A673 (cell line): ENCODE measurements at regions not wholly inside any gene's neighbourhood (a gene's known extent, or its start where the extent isn't known, plus 50 kb on each side); places are given as distances from the start of the nearest gene placed in this dataset.

Experiments
- BruUV-seq: library from RNA; stranded (reverse); fragments of 400-500 nt; replicated peaks from 2 replicates; lab custom pipeline; 2021; lab: Mats Ljungman, UMichigan
- CTCF ChIA-PET: fragments of 300-600 bp; sonication (Branson Sonifier 250); formaldehyde crosslinking; loops from one replicate; lab custom pipeline; 2022; ENCODE audit warnings: antibody characterized with exemption; lab: Charles Lee
- POLR2A ChIA-PET: fragments of 300-600 bp; sonication (Branson Sonifier 250); formaldehyde crosslinking; loops from one replicate; lab custom pipeline; 2022; ENCODE audit warnings: antibody characterized with exemption; ENCODE audit not compliant: low non-redundant PET; lab: Charles Lee
- DNase-seq: peaks from one replicate; pipeline ENCODE4 v3.0.0-alpha.2; 2015; ENCODE audit warnings: low spot score
- H3K27ac ChIP-seq: fragments of 200-600 bp; sonication (generic); 2 replicates; pipeline ENCODE4 v1.5.1; 2016; ENCODE audit warnings: mixed run types, low read depth, mild to moderate bottlenecking, mixed read lengths, antibody characterized with exemption, low read length; ENCODE audit not compliant: poor library complexity, severe bottlenecking
- H3K27me3 ChIP-seq: fragments of 200-600 bp; sonication (generic); replicated peaks from 2 replicates; pipeline ENCODE4 v1.6.1; 2017; ENCODE audit warnings: mixed run types, low read depth, mild to moderate bottlenecking, mixed read lengths, antibody characterized with exemption, low read length; ENCODE audit not compliant: insufficient read depth, poor library complexity
- H3K36me3 ChIP-seq: fragments of 200-600 bp; sonication (generic); 2 replicates; pipeline ENCODE4 v1.6.1; 2016; ENCODE audit warnings: mixed run types, mild to moderate bottlenecking, mixed read lengths, antibody characterized with exemption, low read length; ENCODE audit not compliant: insufficient read depth, poor library complexity, severe bottlenecking
- H3K4me1 ChIP-seq: fragments of 200-600 bp; sonication (generic); 2 replicates; pipeline ENCODE4 v1.6.1; 2017; ENCODE audit warnings: mixed run types, mild to moderate bottlenecking, mixed read lengths, antibody characterized with exemption, low read length; ENCODE audit not compliant: insufficient read depth, poor library complexity, severe bottlenecking
- H3K4me3 ChIP-seq: fragments of 200-600 bp; sonication (generic); 2 replicates; pipeline ENCODE4 v1.5.1; 2016; ENCODE audit warnings: low read depth, mixed run types, mild to moderate bottlenecking, mixed read lengths, low read length; ENCODE audit not compliant: poor library complexity, severe bottlenecking
- H3K9me3 ChIP-seq: fragments of 200-600 bp; sonication (generic); 2 replicates; pipeline ENCODE4 v1.6.1; 2016; ENCODE audit warnings: mixed run types, low read depth, mild to moderate bottlenecking, mixed read lengths, antibody characterized with exemption, low read length; ENCODE audit not compliant: poor library complexity, severe bottlenecking
- EZH2 ChIP-seq: fragments of 200-600 bp; sonication (generic); IDR thresholded peaks from 2 replicates; pipeline ENCODE4 v1.6.1; 2017; ENCODE audit warnings: borderline replicate concordance, low read depth, mild to moderate bottlenecking, mixed read lengths, antibody characterized with exemption, low read length; ENCODE audit not compliant: poor library complexity, severe bottlenecking
- intact Hi-C: fragments of 100-400 bp; cut with micrococcal nuclease; formaldehyde crosslinking; loops from one replicate; pipeline ENCODE4 v1.10.0; 2022; ENCODE audit not compliant: unreplicated experiment
- TF ChIP-seq, protein P1 (sequence below): fragments of 300-800, 200-600 bp; sonication (generic); conservative IDR thresholded peaks from 2 replicates; pipeline ENCODE4 v1.5.1; 2017; ENCODE audit warnings: low read depth, mild to moderate bottlenecking, antibody characterized with exemption, low read length, moderate library complexity, mixed read lengths

- no peak for DNase-seq
- CTCF ChIA-PET = no interaction called here
Observed at GRCh38 chr16:79436885-79437284, 163.7 kb downstream of the MAF start.

GRCh38 chr16:79434771-79435170, 165.8 kb downstream of the MAF start:
- ChIA-PET CTCF (no interaction called here), POLR2A (no interaction called here)
- intact Hi-C loops = no loop called here
- Histone ChIP-seq H3K9me3 (no peaks in the 10 kb centered on the region), H3K36me3 (no peaks in the 10 kb centered on the region), H3K4me3 (no peak overlapping the region), H3K27me3 (no peaks in the 10 kb centered on the region), H3K4me1 (no peaks in the 10 kb centered on the region), H3K27ac (no peak overlapping the region)
- DNase-seq = no peak
- no peak for TF ChIP-seq EZH2
- TF ChIP-seq, protein P1, sequence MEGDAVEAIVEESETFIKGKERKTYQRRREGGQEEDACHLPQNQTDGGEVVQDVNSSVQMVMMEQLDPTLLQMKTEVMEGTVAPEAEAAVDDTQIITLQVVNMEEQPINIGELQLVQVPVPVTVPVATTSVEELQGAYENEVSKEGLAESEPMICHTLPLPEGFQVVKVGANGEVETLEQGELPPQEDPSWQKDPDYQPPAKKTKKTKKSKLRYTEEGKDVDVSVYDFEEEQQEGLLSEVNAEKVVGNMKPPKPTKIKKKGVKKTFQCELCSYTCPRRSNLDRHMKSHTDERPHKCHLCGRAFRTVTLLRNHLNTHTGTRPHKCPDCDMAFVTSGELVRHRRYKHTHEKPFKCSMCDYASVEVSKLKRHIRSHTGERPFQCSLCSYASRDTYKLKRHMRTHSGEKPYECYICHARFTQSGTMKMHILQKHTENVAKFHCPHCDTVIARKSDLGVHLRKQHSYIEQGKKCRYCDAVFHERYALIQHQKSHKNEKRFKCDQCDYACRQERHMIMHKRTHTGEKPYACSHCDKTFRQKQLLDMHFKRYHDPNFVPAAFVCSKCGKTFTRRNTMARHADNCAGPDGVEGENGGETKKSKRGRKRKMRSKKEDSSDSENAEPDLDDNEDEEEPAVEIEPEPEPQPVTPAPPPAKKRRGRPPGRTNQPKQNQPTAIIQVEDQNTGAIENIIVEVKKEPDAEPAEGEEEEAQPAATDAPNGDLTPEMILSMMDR = no peak
- no TSS peak for BruUV-seq

More at GRCh38 chr16:79436885-79437284, 163.7 kb downstream of the MAF start:
- Histone ChIP-seq H3K4me3 (no peak overlapping the region), H3K4me1 (no peaks in the 10 kb centered on the region), H3K9me3 (no peaks in the 10 kb centered on the region), H3K27ac (no peak overlapping the region), H3K27me3 (no peaks in the 10 kb centered on the region), H3K36me3 (no peaks in the 10 kb centered on the region)
- no peak for TF ChIP-seq EZH2
- TF ChIP-seq, protein P1 = no peak
- POLR2A ChIA-PET = no interaction called here
- intact Hi-C loops = no loop called here
- no TSS peak for BruUV-seq

GRCh38 chr16:79434092-79434491, 166.4 kb downstream of the MAF start:
- no peak for DNase-seq
- ChIA-PET POLR2A (no interaction called here), CTCF (no interaction called here)
- Histone ChIP-seq H3K27me3 (no peaks in the 10 kb centered on the region), H3K36me3 (no peaks in the 10 kb centered on the region), H3K4me3 (no peak overlapping the region), H3K27ac (no peak overlapping the region), H3K9me3 (no peaks in the 10 kb centered on the region), H3K4me1 (no peaks in the 10 kb centered on the region)
- TF ChIP-seq, protein P1 = no peak
- TF ChIP-seq EZH2 = no peak
- intact Hi-C loops = no loop called here
- no TSS peak for BruUV-seq
